SK-N-SH (cell line): ENCODE measurements at regions not wholly inside any gene's neighbourhood (a gene's known extent, or its start where the extent isn't known, plus 50 kb on each side); places are given as distances from the start of the nearest gene placed in this dataset.

Experiments used
- CTCF ChIA-PET: fragments of 300-600, 350-600 bp; formaldehyde crosslinking; extraction: SDS; loops from one replicate; lab custom pipeline; 2021; lab: Yijun Ruan, JAX
- POLR2A ChIA-PET: fragments of 350-600 bp; sonication (Branson Sonifier 250); formaldehyde crosslinking; extraction: SDS; loops from one replicate; lab custom pipeline; 2020; ENCODE audit warnings: antibody characterized with exemption, inconsistent platforms; lab: Yijun Ruan, JAX
- DNase-seq: peaks from one replicate; pipeline ENCODE4 v3.0.0; 2012
- H2AFZ ChIP-seq: fragments of 200-600 bp; sonication (generic); 2 replicates; pipeline ENCODE4 v1.8.1; 2016; ENCODE audit warnings: antibody characterized with exemption, mild to moderate bottlenecking, low read depth
- H3F3A ChIP-seq: fragments of 200-600 bp; sonication (generic); replicated peaks from 2 replicates; pipeline ENCODE3; 2016; ENCODE audit warnings: antibody characterized with exemption, mild to moderate bottlenecking; ENCODE audit not compliant: insufficient read depth
- H3K27ac ChIP-seq, 2 experiments: fragments of 200-500 bp in 1 of 2; fragments of 200-600 bp in 1 of 2; sonication (Bioruptor generic) in 1 of 2; sonication (generic), shearing (Covaris generic) in 1 of 2; 2 replicates each; pipeline versions ENCODE4 v1.5.1 to v1.6.1; 2014 to 2016; ENCODE audit warnings: low read depth in 2 of 2, inconsistent platforms in 1 of 2, low read length in 1 of 2, mild to moderate bottlenecking in 1 of 2, mixed read lengths in 1 of 2
- H3K27me3 ChIP-seq: fragments of 200-600 bp; sonication (generic), shearing (Covaris generic); 2 replicates; pipeline ENCODE4 v1.6.1; 2016; ENCODE audit warnings: mixed run types; ENCODE audit not compliant: insufficient read depth
- H3K36me3 ChIP-seq, 2 experiments: fragments of 200-500 bp in 1 of 2; fragments of 200-600 bp in 1 of 2; sonication (Bioruptor generic) in 1 of 2; sonication (generic) in 1 of 2; replicated peaks in 1 of 2; 2 replicates each; pipeline versions ENCODE3 to v1.5.1; 2014 to 2016; ENCODE audit warnings: low read length in 1 of 2, mild to moderate bottlenecking in 1 of 2; ENCODE audit not compliant: insufficient read depth in 2 of 2, control insufficient read depth in 1 of 2
- H3K4me1 ChIP-seq, 2 experiments: fragments of 200-500 bp in 1 of 2; fragments of 200-600 bp in 1 of 2; sonication (Bioruptor generic) in 1 of 2; sonication (generic), shearing (Covaris generic) in 1 of 2; 2 replicates each; pipeline versions ENCODE4 v1.5.1 to v1.6.1; 2014 to 2016; ENCODE audit warnings: low read depth in 1 of 2, low read length in 1 of 2, mixed run types in 1 of 2; ENCODE audit not compliant: insufficient read depth in 2 of 2, control insufficient read depth in 1 of 2
- H3K4me2 ChIP-seq: fragments of 200-600 bp; sonication (generic), shearing (Covaris generic); 2 replicates; pipeline ENCODE4 v1.6.1; 2017; ENCODE audit warnings: mixed run types
- H3K4me3 ChIP-seq, 2 experiments: fragments of 200-500 bp in 1 of 2; fragments of 200-600 bp in 1 of 2; sonication (Bioruptor generic) in 1 of 2; sonication (generic), shearing (Covaris generic) in 1 of 2; 2 replicates each; pipeline versions ENCODE4 v1.5.1 to v1.8.1; 2014 to 2016; ENCODE audit warnings: low read depth in 2 of 2, inconsistent platforms in 1 of 2, low read length in 1 of 2, mild to moderate bottlenecking in 1 of 2, mixed read lengths in 1 of 2, moderate library complexity in 1 of 2
- H3K79me2 ChIP-seq: fragments of 200-600 bp; sonication (generic); 2 replicates; pipeline ENCODE4 v1.8.1; 2017; ENCODE audit warnings: mild to moderate bottlenecking; ENCODE audit not compliant: insufficient read depth
- H3K9ac ChIP-seq: fragments of 200-600 bp; sonication (generic); 2 replicates; pipeline ENCODE4 v1.6.1; 2017; ENCODE audit warnings: mixed run types
- H3K9me2 ChIP-seq: fragments of 200-600 bp; sonication (generic); 2 replicates; pipeline ENCODE4 v1.6.1; 2017; ENCODE audit warnings: mixed run types
- H3K9me3 ChIP-seq: fragments of 200-600 bp; sonication (generic); 2 replicates; pipeline ENCODE4 v1.6.1; 2017; ENCODE audit warnings: mixed run types, mild to moderate bottlenecking, moderate library complexity
- H4K20me1 ChIP-seq: fragments of 200-600 bp; sonication (generic); 2 replicates; pipeline ENCODE4 v1.6.1; 2017; ENCODE audit warnings: mild to moderate bottlenecking, mixed run types; ENCODE audit not compliant: insufficient read depth
- CHD2 ChIP-seq: fragments of 150-350 bp; IDR thresholded peaks from 2 replicates; pipeline ENCODE4 v1.6.1; 2018; ENCODE audit warnings: low read length; ENCODE audit not compliant: partially characterized antibody
- EZH2phosphoT487 ChIP-seq: fragments of 200-600 bp; sonication (generic); IDR thresholded peaks from 2 replicates; pipeline ENCODE4 v1.6.1; 2017; ENCODE audit warnings: low read depth, mixed run types, mild to moderate bottlenecking, antibody characterized with exemption, moderate library complexity, borderline replicate concordance
- FOSL2 ChIP-seq: IDR thresholded peaks from 2 replicates; pipeline ENCODE4 v1.4.0; 2012; ENCODE audit warnings: low read depth, mild to moderate bottlenecking, moderate library complexity, borderline replicate concordance
- FOXM1 ChIP-seq: IDR thresholded peaks from 2 replicates; pipeline ENCODE4 v1.4.0; 2012; ENCODE audit warnings: low read depth, mild to moderate bottlenecking
- GATA2 ChIP-seq: sonication (generic); formaldehyde crosslinking; IDR thresholded peaks from 2 replicates; pipeline ENCODE4 v1.5.0; 2020; ENCODE audit warnings: mild to moderate bottlenecking, missing genetic modification reagents
- JUND ChIP-seq: IDR thresholded peaks from 2 replicates; pipeline ENCODE4 v1.4.0; 2012
- MEF2A ChIP-seq: IDR thresholded peaks from 2 replicates; pipeline ENCODE4 v1.4.0; 2012; ENCODE audit warnings: low read depth, borderline replicate concordance
- MXI1 ChIP-seq: IDR thresholded peaks from 2 replicates; pipeline ENCODE4 v1.6.1; 2012; ENCODE audit warnings: mild to moderate bottlenecking, low read depth, low read length, improper control_type of control experiment
- RAD21 ChIP-seq: IDR thresholded peaks from 2 replicates; pipeline ENCODE4 v1.6.1; 2012; ENCODE audit warnings: mild to moderate bottlenecking, low read length
- RCOR1 ChIP-seq: fragments of 150-350 bp; IDR thresholded peaks from 2 replicates; pipeline ENCODE4 v1.6.1; 2017; ENCODE audit warnings: antibody characterized with exemption, low read length
- RFX5 ChIP-seq: IDR thresholded peaks from 2 replicates; pipeline ENCODE4 v1.6.1; 2012; ENCODE audit warnings: mild to moderate bottlenecking, improper control_type of control experiment, low read length
- SMC3 ChIP-seq: IDR thresholded peaks from 2 replicates; pipeline ENCODE4 v1.6.1; 2012; ENCODE audit warnings: low read depth, low read length, improper control_type of control experiment
- TAF1 ChIP-seq: IDR thresholded peaks from 2 replicates; pipeline ENCODE4 v1.6.1; 2012; ENCODE audit warnings: low read depth, mild to moderate bottlenecking, low read length, moderate library complexity, borderline replicate concordance
- TEAD4 ChIP-seq: IDR thresholded peaks from 2 replicates; pipeline ENCODE4 v1.4.0; 2012; ENCODE audit warnings: mild to moderate bottlenecking, borderline replicate concordance; ENCODE audit not compliant: insufficient read depth
- YY1 ChIP-seq: IDR thresholded peaks from 2 replicates; pipeline ENCODE4 v1.4.0; 2012; ENCODE audit warnings: low read depth, mild to moderate bottlenecking
- WGBS: methylation state at CpG from one replicate; pipeline ENCODE4 v1.1.6; 2017; ENCODE audit warnings: low lambda C conversion rate; 5-methylcytosine and 5-hydroxymethylcytosine counted together
- TF ChIP-seq, protein P1 (sequence below): IDR thresholded peaks from 2 replicates; pipeline ENCODE4 v1.4.0; 2012; ENCODE audit warnings: low read depth, borderline replicate concordance
- TF ChIP-seq, protein P2 (sequence below): IDR thresholded peaks from 2 replicates; pipeline ENCODE4 v1.4.0; 2012; ENCODE audit warnings: low read depth
- TF ChIP-seq, protein P3 (sequence below): IDR thresholded peaks from 2 replicates; pipeline ENCODE4; 2012
- TF ChIP-seq, protein P4 (sequence below): IDR thresholded peaks from 2 replicates; pipeline ENCODE4 v1.6.1; 2012; ENCODE audit warnings: mild to moderate bottlenecking, low read depth, low read length, moderate library complexity
- TF ChIP-seq, protein P5 (sequence below): fragments of 150-350 bp; IDR thresholded peaks from 2 replicates; pipeline ENCODE4 v1.6.1; 2016; ENCODE audit warnings: mild to moderate bottlenecking, low read depth, low read length

DNA sequence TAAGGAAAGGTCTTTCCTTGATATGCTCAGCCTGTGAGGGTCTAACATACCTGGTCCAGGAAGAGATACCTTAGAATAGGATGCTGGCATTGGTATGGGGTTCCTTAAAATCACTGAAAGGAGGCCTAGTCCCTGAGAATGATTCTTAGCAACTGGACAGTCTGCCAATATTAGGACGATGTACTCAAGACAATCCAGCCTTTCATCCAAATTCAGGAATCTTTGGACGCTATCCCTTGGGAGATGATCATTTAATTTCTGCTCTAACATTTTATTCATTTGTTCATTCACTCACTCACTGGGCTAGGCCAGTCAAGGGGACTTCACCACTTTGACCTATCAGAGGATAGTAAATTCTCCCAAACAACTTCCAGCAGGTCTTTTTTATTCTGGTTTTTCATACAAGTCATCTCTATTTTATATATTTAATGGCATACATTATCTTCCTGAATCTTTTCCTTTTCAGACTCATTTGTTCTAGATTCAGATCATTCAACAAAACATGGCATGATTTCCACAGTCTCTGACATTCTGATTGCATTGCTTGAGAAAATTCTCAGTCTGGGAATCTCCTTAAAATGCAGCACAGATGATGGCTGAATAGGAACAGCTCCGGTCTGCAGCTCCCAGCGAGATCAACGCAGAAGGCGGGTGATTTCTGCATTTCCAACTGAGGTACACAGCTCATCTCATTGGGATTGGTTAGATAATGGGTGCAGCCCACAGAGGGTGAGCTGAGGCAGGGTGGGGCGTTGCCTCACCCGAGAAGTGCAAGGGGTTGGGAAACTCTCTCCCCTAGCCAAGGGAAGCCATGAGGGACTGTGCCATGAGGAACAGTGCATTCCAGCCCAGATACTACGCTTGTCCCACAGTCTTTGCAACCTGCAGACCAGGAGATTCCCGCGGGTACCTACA, 118.0 kb upstream of the PRICKLE1 start:
- no peaks in the 10 kb centered on the region for H3K9me3 ChIP-seq
- no peak overlapping the region for H3K9ac ChIP-seq
- H3K36me3 ChIP-seq: no peaks in the 10 kb centered on the region
- ChIA-PET POLR2A (no interaction called here), CTCF (no interaction called here)
- no peaks in the 10 kb centered on the region for H3K9me2 ChIP-seq
- no peaks in the 10 kb centered on the region for H3F3A ChIP-seq
- no peaks in the 10 kb centered on the region for H3K79me2 ChIP-seq
- no peak overlapping the region for H3K4me3 ChIP-seq
- no peak for DNase-seq
- H3K4me2 ChIP-seq: no peak overlapping the region
- no peak overlapping the region for H2AFZ ChIP-seq
- H4K20me1 ChIP-seq: no peaks in the 10 kb centered on the region
- H3K27me3 ChIP-seq: no peaks in the 10 kb centered on the region
- 46% methylated on average over 8 of the region's 11 CpGs for WGBS
- H3K4me1 ChIP-seq: peaks cover 0 to 5% of the 10 kb centered on the region in 2 experiments; a peak in 2 of 4 replicates
- TF ChIP-seq, protein P1, sequence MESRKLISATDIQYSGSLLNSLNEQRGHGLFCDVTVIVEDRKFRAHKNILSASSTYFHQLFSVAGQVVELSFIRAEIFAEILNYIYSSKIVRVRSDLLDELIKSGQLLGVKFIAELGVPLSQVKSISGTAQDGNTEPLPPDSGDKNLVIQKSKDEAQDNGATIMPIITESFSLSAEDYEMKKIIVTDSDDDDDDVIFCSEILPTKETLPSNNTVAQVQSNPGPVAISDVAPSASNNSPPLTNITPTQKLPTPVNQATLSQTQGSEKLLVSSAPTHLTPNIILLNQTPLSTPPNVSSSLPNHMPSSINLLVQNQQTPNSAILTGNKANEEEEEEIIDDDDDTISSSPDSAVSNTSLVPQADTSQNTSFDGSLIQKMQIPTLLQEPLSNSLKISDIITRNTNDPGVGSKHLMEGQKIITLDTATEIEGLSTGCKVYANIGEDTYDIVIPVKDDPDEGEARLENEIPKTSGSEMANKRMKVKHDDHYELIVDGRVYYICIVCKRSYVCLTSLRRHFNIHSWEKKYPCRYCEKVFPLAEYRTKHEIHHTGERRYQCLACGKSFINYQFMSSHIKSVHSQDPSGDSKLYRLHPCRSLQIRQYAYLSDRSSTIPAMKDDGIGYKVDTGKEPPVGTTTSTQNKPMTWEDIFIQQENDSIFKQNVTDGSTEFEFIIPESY: no peak
- TF ChIP-seq, protein P2, sequence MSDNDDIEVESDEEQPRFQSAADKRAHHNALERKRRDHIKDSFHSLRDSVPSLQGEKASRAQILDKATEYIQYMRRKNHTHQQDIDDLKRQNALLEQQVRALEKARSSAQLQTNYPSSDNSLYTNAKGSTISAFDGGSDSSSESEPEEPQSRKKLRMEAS: no peak
- TF ChIP-seq GATA2 (CRISPR knock-in tag) (no peak), SMC3 (no peak), EZH2phosphoT487 (no peak), YY1 (no peak), TEAD4 (no peak), FOXM1 (no peak), RAD21 (no peak), JUND (no peak), MEF2A (no peak), RCOR1 (no peak), FOSL2 (no peak), CHD2 (no peak), TAF1 (no peak), MXI1 (no peak), RFX5 (no peak)
- TF ChIP-seq, protein P3, sequence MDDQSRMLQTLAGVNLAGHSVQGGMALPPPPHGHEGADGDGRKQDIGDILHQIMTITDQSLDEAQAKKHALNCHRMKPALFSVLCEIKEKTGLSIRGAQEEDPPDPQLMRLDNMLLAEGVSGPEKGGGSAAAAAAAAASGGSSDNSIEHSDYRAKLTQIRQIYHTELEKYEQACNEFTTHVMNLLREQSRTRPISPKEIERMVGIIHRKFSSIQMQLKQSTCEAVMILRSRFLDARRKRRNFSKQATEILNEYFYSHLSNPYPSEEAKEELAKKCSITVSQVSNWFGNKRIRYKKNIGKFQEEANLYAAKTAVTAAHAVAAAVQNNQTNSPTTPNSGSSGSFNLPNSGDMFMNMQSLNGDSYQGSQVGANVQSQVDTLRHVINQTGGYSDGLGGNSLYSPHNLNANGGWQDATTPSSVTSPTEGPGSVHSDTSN: no peak
- TF ChIP-seq, protein P4, sequence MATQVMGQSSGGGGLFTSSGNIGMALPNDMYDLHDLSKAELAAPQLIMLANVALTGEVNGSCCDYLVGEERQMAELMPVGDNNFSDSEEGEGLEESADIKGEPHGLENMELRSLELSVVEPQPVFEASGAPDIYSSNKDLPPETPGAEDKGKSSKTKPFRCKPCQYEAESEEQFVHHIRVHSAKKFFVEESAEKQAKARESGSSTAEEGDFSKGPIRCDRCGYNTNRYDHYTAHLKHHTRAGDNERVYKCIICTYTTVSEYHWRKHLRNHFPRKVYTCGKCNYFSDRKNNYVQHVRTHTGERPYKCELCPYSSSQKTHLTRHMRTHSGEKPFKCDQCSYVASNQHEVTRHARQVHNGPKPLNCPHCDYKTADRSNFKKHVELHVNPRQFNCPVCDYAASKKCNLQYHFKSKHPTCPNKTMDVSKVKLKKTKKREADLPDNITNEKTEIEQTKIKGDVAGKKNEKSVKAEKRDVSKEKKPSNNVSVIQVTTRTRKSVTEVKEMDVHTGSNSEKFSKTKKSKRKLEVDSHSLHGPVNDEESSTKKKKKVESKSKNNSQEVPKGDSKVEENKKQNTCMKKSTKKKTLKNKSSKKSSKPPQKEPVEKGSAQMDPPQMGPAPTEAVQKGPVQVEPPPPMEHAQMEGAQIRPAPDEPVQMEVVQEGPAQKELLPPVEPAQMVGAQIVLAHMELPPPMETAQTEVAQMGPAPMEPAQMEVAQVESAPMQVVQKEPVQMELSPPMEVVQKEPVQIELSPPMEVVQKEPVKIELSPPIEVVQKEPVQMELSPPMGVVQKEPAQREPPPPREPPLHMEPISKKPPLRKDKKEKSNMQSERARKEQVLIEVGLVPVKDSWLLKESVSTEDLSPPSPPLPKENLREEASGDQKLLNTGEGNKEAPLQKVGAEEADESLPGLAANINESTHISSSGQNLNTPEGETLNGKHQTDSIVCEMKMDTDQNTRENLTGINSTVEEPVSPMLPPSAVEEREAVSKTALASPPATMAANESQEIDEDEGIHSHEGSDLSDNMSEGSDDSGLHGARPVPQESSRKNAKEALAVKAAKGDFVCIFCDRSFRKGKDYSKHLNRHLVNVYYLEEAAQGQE: no peak
- TF ChIP-seq, protein P5, sequence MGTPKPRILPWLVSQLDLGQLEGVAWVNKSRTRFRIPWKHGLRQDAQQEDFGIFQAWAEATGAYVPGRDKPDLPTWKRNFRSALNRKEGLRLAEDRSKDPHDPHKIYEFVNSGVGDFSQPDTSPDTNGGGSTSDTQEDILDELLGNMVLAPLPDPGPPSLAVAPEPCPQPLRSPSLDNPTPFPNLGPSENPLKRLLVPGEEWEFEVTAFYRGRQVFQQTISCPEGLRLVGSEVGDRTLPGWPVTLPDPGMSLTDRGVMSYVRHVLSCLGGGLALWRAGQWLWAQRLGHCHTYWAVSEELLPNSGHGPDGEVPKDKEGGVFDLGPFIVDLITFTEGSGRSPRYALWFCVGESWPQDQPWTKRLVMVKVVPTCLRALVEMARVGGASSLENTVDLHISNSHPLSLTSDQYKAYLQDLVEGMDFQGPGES: no peak
- no peak overlapping the region for H3K27ac ChIP-seq
